Mesothelial cell of epicardium (in vitro differentiated cells): ENCODE measurements at regions not wholly inside any gene's neighbourhood (a gene's known extent, or its start where the extent isn't known, plus 50 kb on each side); places are given as distances from the start of the nearest gene placed in this dataset.

Experiments used
- DNase-seq, 2 experiments: peaks; one replicate each; pipeline ENCODE4 v3.0.0; 2021; ENCODE audit warnings: low spot score in 2 of 2; ENCODE audit not compliant: unreplicated experiment in 2 of 2
- H3K27ac Mint-ChIP-seq: 2 replicates; pipeline ENCODE4 v1.8.0; 2021; ENCODE audit warnings: mixed read lengths
- H3K27me3 Mint-ChIP-seq: 2 replicates; pipeline ENCODE4 v1.8.0; 2021; ENCODE audit warnings: low read depth, mixed read lengths
- H3K36me3 Mint-ChIP-seq: 2 replicates; pipeline ENCODE4 v1.8.0; 2021; ENCODE audit warnings: mixed read lengths
- H3K4me1 Mint-ChIP-seq: 2 replicates; pipeline ENCODE4 v1.8.0; 2021; ENCODE audit warnings: mixed read lengths
- H3K4me3 Mint-ChIP-seq: 2 replicates; pipeline ENCODE4 v1.8.0; 2021; ENCODE audit warnings: mild to moderate bottlenecking, moderate library complexity, mixed read lengths
- H3K9me3 Mint-ChIP-seq: 2 replicates; pipeline ENCODE4 v1.8.0; 2021; ENCODE audit warnings: mixed read lengths
- TF ChIP-seq, protein P1 (sequence below): fragments of 200-600 bp; sonication (generic); IDR thresholded peaks from one replicate; pipeline ENCODE4 v1.5.0; 2021; ENCODE audit warnings: antibody characterized with exemption; ENCODE audit not compliant: unreplicated experiment

DNA sequence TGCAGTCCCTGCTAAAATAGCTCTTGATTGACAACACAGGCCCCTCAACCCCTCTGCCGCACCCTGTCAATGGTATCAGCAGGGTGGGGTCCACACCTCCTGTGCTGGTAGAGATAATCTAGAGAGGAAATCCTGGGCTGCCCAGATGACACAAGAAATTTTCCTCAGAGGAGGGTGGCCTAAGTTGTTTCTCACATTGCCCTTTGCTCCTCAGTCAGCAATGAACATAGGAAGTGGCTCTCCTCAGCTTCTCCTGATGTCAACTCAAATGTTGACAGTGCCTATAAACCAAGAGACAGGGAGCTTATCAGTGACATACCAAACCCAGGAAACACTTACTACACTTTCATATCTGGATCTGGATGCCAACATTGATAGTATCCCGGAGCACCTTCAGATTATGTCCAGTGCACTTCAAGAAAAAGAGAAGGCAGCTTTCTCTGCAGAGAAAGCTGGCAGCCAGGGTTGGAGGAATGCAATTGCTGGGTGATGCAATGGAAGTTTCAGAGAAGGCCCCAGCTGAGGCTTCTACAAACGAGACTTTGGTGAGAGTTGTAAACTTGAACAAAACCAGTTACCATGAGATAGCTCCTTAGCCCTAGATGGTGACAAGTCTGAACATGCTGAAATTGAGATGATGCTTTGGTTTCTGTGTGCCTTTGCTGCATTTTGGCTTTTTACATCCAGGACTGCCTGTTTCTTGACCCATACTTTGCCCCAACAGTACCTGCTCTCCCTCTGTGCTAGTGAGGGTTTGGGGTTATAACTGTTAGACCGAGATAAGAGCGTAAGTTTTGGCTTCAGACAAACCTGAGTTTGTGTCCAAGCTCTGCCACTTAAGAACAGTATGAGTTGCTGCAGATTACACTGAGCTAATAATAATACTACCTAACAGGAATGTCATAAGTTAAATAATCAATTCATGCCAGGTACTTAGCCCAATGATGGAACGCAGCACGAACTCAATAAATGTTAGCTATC is 183.5 kb downstream of the NUAK1 start:
- Mint-ChIP-seq H3K9me3 (no peaks in the 10 kb centered on the region), H3K36me3 (no peaks in the 10 kb centered on the region), H3K27ac (no peak overlapping the region), H3K4me3 (no peak overlapping the region), H3K27me3 (no peaks in the 10 kb centered on the region), H3K4me1 (peaks cover 14% of the 10 kb centered on the region)
- TF ChIP-seq, protein P1, sequence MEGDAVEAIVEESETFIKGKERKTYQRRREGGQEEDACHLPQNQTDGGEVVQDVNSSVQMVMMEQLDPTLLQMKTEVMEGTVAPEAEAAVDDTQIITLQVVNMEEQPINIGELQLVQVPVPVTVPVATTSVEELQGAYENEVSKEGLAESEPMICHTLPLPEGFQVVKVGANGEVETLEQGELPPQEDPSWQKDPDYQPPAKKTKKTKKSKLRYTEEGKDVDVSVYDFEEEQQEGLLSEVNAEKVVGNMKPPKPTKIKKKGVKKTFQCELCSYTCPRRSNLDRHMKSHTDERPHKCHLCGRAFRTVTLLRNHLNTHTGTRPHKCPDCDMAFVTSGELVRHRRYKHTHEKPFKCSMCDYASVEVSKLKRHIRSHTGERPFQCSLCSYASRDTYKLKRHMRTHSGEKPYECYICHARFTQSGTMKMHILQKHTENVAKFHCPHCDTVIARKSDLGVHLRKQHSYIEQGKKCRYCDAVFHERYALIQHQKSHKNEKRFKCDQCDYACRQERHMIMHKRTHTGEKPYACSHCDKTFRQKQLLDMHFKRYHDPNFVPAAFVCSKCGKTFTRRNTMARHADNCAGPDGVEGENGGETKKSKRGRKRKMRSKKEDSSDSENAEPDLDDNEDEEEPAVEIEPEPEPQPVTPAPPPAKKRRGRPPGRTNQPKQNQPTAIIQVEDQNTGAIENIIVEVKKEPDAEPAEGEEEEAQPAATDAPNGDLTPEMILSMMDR: no peak
- DNase-seq: no peak

GRCh38 chr12:105955976-105956375 is 182.8 kb downstream of the NUAK1 start:
- Mint-ChIP-seq H3K27ac (no peak overlapping the region), H3K4me1 (peaks cover 17% of the 10 kb centered on the region), H3K36me3 (no peaks in the 10 kb centered on the region), H3K4me3 (no peak overlapping the region), H3K9me3 (no peaks in the 10 kb centered on the region), H3K27me3 (no peaks in the 10 kb centered on the region)
- TF ChIP-seq, protein P1: no peak
- no peak for DNase-seq

DNA sequence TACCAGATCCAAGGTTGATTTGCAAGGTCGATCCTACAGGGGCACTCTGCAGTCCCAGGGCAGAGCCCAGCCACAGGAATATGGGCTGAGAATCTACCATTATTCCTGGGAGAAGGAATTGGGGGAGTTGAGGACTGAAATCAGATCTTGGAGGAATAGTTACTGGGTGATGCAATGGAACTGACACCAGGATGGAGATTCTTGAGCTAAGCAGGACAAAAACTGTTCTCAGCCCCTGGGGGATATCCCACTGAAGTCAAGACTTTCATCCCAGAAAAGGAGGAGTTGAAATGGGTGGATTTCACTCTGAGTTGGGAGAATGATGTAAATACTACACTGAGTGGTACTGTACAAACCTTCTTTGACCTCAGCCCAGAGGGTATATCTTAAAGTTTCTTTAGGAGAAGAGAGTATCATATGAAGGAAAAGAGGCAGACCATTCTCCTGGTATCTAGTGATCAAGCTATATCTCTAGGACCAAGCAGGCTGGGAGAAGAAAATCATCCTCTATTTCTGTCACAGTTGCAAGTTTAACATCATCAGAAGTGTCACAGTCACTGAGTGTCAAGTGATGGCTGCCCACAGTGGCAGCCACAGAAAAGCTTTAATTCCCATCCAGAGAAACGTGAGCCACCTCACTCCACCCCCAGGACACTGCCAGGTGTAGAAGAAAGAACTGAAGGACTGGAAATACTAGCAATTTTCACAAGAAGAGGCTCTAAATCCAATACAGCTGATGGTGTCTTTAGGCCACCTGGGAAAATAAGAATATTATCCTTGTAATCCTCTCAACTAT is 181.9 kb downstream of the NUAK1 start:
- Mint-ChIP-seq H3K9me3 (no peaks in the 10 kb centered on the region), H3K4me1 (peaks cover 17% of the 10 kb centered on the region), H3K36me3 (no peaks in the 10 kb centered on the region), H3K27ac (no peak overlapping the region), H3K4me3 (no peak overlapping the region), H3K27me3 (no peaks in the 10 kb centered on the region)
- DNase-seq: no peak
- TF ChIP-seq, protein P1: no peak

- Mint-ChIP-seq H3K4me1 (peaks cover 14% of the 10 kb centered on the region), H3K36me3 (no peaks in the 10 kb centered on the region), H3K27me3 (no peaks in the 10 kb centered on the region), H3K9me3 (no peaks in the 10 kb centered on the region), H3K4me3 (no peak overlapping the region), H3K27ac (no peak overlapping the region)
- DNase-seq: no peak
- TF ChIP-seq, protein P1: no peak
Measured at GRCh38 chr12:105960319-105961083, 178.3 kb downstream of the NUAK1 start.

DNA sequence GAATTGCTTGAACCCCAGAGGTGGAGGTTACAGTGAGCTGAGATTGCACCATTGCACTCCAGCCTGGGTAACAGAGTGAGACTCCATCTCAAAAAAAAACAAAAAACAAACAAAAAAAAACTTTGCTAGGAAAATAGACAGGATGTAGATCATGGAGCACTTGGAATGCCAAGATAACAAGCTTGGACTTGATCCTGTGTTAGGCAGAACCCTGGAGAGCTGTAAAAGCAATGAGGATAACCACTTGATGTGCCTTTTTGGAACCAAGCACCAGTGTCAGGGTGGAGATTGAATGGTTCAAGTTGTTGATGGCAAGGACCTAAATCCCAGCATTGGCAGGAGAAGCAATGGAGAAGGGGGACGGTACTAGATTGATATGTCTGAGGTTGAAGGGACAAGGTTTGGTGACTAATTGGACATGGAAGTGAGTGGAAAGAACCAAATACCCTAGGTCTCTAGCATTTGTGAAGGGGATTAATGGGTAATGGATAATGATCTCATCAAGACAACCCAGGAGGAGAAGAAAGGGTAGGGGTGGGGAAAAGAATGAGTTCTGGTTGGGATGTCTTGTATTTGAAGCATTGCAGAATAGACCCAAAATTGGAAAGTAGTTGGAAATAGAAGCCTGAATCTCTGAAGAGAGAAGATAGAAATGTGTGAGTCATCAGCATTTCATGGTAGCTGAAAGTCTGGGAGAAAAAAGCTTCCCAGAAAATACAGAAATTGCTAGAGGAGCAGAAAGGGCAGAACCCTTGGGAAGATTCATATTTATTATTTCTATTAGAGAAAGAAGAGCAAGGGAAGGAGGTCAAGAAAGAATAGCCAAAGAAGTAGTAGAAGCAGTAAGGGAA is 176.7 kb downstream of the NUAK1 start:
- DNase-seq: no peak
- Mint-ChIP-seq H3K4me1 (peaks cover 8% of the 10 kb centered on the region), H3K9me3 (no peaks in the 10 kb centered on the region), H3K36me3 (no peaks in the 10 kb centered on the region), H3K27ac (no peak overlapping the region), H3K4me3 (no peak overlapping the region), H3K27me3 (no peaks in the 10 kb centered on the region)
- TF ChIP-seq, protein P1: no peak
